Esophagus squamous epithelium (tissue), 4 donors: ENCODE measurements at regions not wholly inside any gene's neighbourhood (a gene's known extent, or its start where the extent isn't known, plus 50 kb on each side); places are given as distances from the start of the nearest gene placed in this dataset.

Experiments
- POLR2A ChIP-seq, 4 donors: fragments of 450-650 bp; IDR thresholded peaks; one replicate each; pipeline ENCODE4 v1.6.1; 2017; ENCODE audit warnings: antibody characterized with exemption in 4 of 4, mild to moderate bottlenecking in 4 of 4, moderate library complexity in 3 of 4
- TF ChIP-seq, protein P1 (sequence below), 6 experiments: fragments of 450-650 bp in 4 of 6; fragments of 200-600 bp in 2 of 6; sonication (generic) in 2 of 6; IDR thresholded peaks; one replicate each; pipeline ENCODE4 v1.5.1; 2016 to 2019; ENCODE audit warnings: antibody characterized with exemption in 6 of 6, mild to moderate bottlenecking in 4 of 6, moderate library complexity in 4 of 6

DNA sequence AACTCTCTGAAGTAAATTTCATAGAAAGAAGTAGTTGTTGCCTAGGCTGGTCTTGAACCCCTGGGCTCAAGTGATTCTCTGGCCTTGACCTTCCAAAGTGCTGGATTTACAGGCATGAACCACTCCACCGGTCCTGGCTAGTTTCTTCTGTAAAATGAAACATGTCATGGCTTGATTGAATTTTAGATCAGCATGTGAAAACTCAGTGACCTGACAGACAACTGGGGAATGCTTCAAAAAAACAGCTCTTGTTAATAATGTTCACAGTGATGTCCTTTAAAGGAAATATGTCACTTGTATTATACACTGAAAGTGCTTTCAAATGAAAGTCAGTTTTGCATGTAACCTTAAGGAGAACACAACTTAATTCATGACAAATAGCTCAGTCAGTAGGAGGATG, 118.2 kb downstream of the KLF5 start:
- TF ChIP-seq, protein P1, sequence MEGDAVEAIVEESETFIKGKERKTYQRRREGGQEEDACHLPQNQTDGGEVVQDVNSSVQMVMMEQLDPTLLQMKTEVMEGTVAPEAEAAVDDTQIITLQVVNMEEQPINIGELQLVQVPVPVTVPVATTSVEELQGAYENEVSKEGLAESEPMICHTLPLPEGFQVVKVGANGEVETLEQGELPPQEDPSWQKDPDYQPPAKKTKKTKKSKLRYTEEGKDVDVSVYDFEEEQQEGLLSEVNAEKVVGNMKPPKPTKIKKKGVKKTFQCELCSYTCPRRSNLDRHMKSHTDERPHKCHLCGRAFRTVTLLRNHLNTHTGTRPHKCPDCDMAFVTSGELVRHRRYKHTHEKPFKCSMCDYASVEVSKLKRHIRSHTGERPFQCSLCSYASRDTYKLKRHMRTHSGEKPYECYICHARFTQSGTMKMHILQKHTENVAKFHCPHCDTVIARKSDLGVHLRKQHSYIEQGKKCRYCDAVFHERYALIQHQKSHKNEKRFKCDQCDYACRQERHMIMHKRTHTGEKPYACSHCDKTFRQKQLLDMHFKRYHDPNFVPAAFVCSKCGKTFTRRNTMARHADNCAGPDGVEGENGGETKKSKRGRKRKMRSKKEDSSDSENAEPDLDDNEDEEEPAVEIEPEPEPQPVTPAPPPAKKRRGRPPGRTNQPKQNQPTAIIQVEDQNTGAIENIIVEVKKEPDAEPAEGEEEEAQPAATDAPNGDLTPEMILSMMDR (IDR thresholded peaks at IDR 0.05), result no peak
- no peak for TF ChIP-seq POLR2A (IDR thresholded peaks at IDR 0.05)
